Stimulated activated effector memory CD8-positive, alpha-beta T cell treated with anti-CD3 and anti-CD28 coated beads, Interleukin-12 subunit alpha, Interleukin-12 subunit beta, amount 100 ng/mL, for 72 hours (primary cell): ENCODE measurements at regions not wholly inside any gene's neighbourhood (a gene's known extent, or its start where the extent isn't known, plus 50 kb on each side); places are given as distances from the start of the nearest gene placed in this dataset.
A peak's percentile ranks its signal among the peaks of the same experiment; 100 is the strongest.

Source experiments
- ATAC-seq: fragments of 150-1000 bp; cut with Tn5 transposase; 2 replicates; pipeline ENCODE4 v1.10.0; 2021
- DNase-seq, 2 donors: peaks; one replicate each; pipeline ENCODE4 v3.0.0; 2021 to 2022; ENCODE audit warnings: low spot score in 2 of 2
- H3K27ac Mint-ChIP-seq: one replicate; pipeline ENCODE4 v1.8.0; 2022; ENCODE audit warnings: mild to moderate bottlenecking, mixed read lengths
- H3K36me3 Mint-ChIP-seq: one replicate; pipeline ENCODE4 v1.8.0; 2022; ENCODE audit warnings: mild to moderate bottlenecking, mixed read lengths
- H3K4me1 Mint-ChIP-seq: one replicate; pipeline ENCODE4 v1.8.0; 2022; ENCODE audit warnings: mixed read lengths
- H3K4me3 Mint-ChIP-seq: one replicate; pipeline ENCODE4 v1.8.0; 2022; ENCODE audit warnings: mild to moderate bottlenecking, mixed read lengths
- H3K9me3 Mint-ChIP-seq: one replicate; pipeline ENCODE4 v1.8.0; 2022; ENCODE audit warnings: mixed read lengths

DNA sequence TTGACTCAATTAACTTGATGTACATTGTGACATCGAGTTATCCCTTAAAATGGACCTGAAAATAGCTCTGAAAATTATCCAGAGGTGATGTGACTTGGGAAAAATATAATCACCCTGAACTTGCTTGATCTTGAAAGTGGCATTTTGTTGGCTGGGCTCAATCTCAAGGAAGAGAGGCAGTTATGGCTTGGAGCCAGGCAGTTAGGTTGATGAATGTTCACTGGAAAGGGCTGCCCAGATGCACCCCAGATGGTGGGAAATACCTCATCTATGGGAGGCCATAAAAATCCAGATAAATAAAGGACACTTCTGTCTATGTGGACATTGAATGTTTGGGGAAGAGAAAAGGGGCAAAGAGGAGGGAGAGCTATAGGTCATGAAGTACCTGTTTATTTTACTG lies 55.7 kb upstream of the OR5AN1 start:
- DNase-seq, result no peak
- ATAC-seq, result no peak
- Mint-ChIP-seq H3K4me1 (no peaks in the 10 kb centered on the region), H3K4me3 (no peak overlapping the region), H3K9me3 (no peaks in the 10 kb centered on the region), H3K27ac (no peak overlapping the region), H3K36me3 (no peaks in the 10 kb centered on the region)

DNA sequence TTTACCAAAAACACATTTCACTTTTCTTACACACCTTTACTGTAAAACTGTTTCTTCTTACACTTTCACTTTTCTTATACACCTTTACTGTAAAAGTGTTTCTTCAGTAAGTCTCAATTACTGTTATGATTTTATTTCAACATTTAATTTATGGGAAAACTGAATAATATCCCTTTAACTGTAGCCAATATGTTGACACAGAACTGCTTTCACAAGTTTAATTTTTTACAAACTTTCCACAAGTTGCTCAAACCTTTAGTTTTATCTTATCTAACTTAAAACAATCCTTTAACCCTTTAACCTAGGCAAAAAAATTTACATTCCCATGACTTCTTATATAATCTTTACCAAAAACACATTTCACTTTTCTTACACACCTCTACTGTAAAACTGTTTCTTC lies 63.3 kb upstream of the OR5AN1 start:
- no peaks in the 10 kb centered on the region for H3K4me1 Mint-ChIP-seq
- H3K27ac Mint-ChIP-seq, result no peak overlapping the region
- no peaks in the 10 kb centered on the region for H3K36me3 Mint-ChIP-seq
- ATAC-seq (no peak), DNase-seq (no peak)
- H3K9me3 Mint-ChIP-seq, result no peaks in the 10 kb centered on the region
- H3K4me3 Mint-ChIP-seq, result no peak overlapping the region

DNA sequence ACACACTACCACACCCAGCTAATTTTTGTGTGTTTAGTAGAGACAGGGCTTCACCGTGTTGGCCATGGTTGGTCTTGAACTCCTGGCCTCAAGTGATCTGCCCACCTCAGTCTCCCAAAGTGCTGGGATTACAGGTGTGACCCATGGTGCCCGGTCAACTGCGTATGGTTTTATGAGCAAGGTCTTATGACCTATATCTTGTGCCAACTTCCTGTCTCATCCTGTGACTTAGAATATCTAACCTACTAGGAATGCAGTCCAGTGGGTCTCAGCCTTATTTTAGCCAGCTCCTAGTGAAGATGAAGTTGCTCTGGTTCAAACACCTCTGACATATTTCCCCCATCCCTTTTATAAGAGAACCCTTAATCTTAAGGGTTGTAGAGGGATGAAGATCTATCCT lies 66.1 kb upstream of the OR5AN1 start:
- ATAC-seq (no peak), DNase-seq (no peak)
- no peaks in the 10 kb centered on the region for H3K36me3 Mint-ChIP-seq
- no peaks in the 10 kb centered on the region for H3K4me1 Mint-ChIP-seq
- H3K27ac Mint-ChIP-seq, result no peak overlapping the region
- no peaks in the 10 kb centered on the region for H3K9me3 Mint-ChIP-seq
- H3K4me3 Mint-ChIP-seq, result no peak overlapping the region

DNA sequence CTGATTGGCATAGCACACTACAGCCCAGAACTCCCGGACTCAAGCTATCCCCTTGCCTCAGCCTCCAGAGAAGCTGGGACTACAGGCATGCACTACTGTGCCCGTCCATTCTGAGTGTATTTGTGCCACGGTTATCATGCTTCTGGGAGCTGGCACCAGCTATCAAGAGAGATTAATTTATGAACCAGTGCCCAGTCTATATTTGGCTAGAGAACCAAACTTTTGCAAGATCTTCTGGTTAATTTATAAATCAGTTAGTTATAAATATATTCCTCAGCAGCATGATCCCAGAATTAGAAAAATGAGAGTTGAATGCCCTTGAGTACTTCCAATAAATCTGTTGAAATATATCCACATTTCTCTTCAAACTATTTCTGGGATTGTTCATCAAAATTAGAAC lies 67.5 kb upstream of the OR5AN1 start:
- Mint-ChIP-seq H3K9me3 (no peaks in the 10 kb centered on the region), H3K27ac (no peak overlapping the region)

DNA sequence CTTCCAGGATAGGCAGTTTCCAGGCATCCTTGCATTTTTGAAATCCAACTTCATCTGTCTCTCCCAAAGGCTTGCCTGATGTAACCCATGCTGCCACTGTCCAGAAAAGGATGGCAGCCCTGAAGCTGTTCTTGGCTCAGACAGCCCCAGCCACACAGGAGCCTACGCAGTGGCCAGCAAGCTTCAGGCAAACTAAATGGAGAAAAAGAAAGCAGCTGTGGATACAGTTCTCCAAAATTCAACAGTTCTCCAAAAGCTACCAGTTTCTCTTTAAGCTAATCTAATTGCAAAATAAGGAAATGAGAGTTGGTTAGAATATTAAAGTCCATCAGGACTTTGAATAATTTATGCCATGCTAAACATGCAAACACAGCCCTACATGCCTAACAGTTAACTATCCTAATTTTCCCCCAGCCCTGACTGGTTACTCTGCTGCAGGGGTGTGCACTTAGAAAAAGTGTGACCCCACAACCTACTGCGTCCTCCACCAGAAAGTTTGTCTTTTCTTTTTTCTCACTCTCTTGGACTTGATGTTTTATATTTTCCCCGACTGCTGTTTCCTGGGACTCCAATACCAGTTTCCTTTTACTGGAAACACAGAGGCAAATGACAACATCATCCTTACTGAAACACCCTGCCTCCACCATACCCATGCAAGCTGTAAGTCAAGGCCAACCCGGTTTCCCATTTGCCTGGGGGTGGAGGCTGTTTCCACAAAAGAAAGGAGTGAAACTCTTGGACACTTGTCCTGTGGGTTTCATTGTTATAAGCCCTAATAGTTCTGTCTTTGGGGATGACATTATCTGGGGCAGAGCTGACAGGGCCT lies 69.1 kb upstream of the OR5AN1 start:
- H3K4me1 Mint-ChIP-seq, result peaks cover 4% of the 10 kb centered on the region
- H3K36me3 Mint-ChIP-seq, result no peaks in the 10 kb centered on the region
- H3K27ac Mint-ChIP-seq, result no peak overlapping the region
- DNase-seq (no peak), ATAC-seq (no peak)
- no peak overlapping the region for H3K4me3 Mint-ChIP-seq
- H3K9me3 Mint-ChIP-seq, result no peaks in the 10 kb centered on the region

More for the DNA sequence above, 67.5 kb upstream of the OR5AN1 start:
- no peak overlapping the region for H3K4me3 Mint-ChIP-seq
- DNase-seq (no peak), ATAC-seq (no peak)
- H3K36me3 Mint-ChIP-seq, result no peaks in the 10 kb centered on the region
- no peaks in the 10 kb centered on the region for H3K4me1 Mint-ChIP-seq

DNA sequence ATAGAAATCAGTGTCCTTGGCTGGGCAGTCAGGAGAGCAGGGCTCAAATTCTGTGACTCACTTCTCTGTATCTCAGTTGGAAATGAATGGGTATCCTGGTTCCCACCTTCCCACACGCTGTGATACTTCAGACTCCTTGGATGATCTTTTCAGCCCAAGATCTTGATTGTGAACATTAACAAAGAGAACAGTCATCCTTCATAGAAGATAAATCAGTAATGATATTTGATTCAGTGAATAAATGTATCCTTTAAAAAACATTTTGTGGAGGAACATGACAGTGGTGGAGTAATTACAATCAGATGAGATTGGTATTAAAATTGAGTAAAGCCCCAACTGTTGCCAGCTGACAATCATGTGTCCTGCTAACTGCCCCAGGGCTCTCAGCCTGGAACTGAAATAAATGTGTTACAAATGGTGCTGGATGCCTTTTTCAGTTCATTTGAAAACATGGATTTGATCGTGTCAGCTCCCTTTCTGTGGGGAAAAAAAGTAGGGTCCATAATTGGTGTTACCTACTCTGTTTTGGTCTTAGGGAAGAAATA lies 72.9 kb upstream of the OR5AN1 start:
- Mint-ChIP-seq H3K9me3 (no peaks in the 10 kb centered on the region), H3K27ac (no peak overlapping the region), H3K4me3 (no peak overlapping the region), H3K36me3 (no peaks in the 10 kb centered on the region), H3K4me1 (peaks cover 16% of the 10 kb centered on the region)
- ATAC-seq (no peak), DNase-seq (no peak)

DNA sequence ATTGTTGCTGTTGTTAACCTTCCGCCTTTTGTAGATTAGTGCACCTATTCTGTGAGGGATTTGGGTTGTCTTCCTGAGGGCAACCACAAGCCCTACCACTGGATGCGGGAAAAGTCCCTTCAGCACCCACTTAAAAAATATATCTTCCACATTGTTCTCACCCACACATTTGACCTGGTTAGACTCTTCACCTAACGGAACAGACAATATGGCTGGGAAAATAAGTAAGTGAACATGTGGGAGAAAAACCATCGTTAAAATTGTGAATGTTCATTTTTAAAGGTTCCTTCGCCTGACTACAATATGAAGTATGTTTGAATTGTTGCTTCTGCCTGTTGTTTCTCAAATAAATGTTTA lies 72.0 kb upstream of the MPEG1 start:
- Mint-ChIP-seq H3K9me3 (no peaks in the 10 kb centered on the region), H3K36me3 (no peaks in the 10 kb centered on the region), H3K4me1 (peaks cover 16% of the 10 kb centered on the region), H3K27ac (no peak overlapping the region), H3K4me3 (peak overlapping the region; percentile 46)
- DNase-seq (no peak), ATAC-seq (no peak)

DNA sequence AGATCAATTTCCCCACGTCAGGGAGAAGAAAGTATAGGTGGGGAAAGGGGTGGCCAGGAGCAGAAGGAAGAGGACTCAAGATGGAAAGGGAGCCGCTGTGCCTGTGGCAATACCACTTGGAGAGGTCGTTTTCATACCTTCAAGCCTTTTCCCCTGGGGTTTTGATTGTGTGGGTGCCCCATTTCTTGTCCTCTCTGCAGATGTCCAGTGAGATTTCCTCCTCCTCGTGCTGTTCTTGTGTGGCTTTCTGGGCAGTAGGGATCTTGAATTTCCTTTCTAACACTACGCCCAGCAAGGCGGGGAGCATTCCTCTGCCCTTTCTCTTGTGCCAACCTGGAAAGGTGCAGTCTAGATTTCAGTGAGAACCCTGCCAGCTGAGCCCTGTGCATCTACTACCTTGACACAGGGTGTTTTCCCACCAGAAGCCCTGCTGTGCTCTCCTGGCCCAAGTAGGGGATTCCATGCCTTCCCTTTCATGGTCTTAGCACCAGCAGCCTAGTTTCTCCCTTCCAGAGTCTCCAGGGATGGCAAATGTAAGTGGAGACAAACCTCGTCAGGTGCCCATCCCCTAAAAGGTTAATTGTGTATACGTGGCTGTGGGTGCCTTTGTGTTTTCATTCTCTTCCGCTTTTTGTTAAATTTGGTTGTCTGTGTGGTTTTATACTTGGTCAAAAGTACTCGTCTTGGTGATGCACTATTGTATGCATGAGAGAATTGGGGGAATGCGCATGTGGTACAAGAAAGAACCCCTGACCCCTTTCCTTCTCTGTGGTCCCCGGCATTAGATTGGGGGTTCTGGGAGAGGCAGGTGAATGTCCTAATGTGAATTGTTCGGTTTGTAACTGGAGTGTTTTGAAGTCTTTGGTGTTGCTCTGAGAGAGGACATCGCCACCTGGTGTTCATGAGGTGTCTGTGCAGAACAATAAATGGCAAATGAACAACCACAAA lies 71.4 kb upstream of the MPEG1 start:
- ATAC-seq (peak; percentile 62), DNase-seq (peak in 1 of 2 donors; percentile 63)
- peaks cover 16% of the 10 kb centered on the region for H3K4me1 Mint-ChIP-seq
- H3K4me3 Mint-ChIP-seq, result peak overlapping the region; percentile 46
- no peaks in the 10 kb centered on the region for H3K9me3 Mint-ChIP-seq
- no peaks in the 10 kb centered on the region for H3K36me3 Mint-ChIP-seq
- H3K27ac Mint-ChIP-seq, result no peak overlapping the region

DNA sequence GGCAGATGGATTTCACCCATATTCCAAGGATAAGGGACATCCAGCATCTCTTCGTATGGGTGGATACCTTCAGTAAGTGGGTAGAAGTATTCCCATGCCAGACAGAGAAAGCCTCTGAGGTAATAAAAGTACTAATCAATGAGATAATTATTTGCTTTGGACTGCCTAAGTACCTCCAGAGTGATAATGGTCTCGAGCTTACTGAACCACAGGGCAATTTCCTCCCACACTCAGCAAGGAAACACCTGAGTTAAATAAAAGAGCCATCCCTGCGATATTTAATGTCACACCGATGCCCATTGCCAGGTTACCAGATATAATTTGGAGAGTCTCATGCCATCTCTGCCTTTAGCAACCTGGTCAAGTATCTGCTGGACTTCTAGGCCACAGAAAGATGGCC lies 70.6 kb upstream of the MPEG1 start:
- Mint-ChIP-seq H3K36me3 (no peaks in the 10 kb centered on the region), H3K4me1 (peaks cover 16% of the 10 kb centered on the region), H3K27ac (no peak overlapping the region), H3K9me3 (no peaks in the 10 kb centered on the region), H3K4me3 (no peak overlapping the region)
- DNase-seq (peak in 1 of 2 donors; percentile 43), ATAC-seq (no peak)

DNA sequence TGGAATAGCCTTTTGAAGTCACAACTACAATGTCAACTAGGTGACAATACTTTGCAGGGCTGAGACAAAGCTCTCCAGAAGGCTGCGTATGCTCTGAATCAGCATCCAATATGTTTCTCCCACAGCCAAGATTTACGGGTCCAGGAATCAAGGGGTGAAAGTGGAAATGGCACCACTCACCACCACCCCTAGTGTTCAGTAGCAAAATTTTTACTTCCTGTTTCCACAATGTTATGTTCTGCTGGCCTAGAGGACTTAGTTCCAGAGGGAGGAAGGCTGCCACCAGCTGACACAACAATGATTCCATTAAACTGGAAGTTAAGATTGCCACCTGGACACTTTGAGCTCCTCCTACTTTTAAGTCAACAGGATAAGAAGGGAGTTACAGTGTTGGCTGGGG lies 68.5 kb upstream of the MPEG1 start:
- Mint-ChIP-seq H3K27ac (no peak overlapping the region), H3K36me3 (no peaks in the 10 kb centered on the region)
- no peak for ATAC-seq

DNA sequence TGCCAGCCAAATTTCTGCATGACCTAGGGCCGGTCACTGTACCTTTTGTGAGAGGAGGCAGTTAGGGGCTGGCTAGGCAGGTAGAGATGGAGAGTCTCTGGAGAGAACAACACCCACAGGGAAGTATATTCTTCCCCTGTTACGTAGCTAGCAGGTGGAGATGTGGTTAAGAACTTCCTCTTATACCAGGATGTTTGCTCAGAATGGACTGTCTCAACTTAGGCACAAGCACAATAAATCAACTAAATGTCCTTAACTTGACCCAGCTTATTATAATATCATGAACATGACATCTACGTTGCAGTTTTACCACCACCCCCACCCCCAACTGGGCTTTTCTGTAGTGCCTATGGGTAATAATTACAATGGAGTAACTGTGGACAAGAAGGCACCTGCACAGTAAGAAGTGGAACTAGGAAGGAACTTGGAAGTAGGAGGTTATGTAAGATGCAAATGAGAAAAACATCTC lies 60.7 kb upstream of the MPEG1 start:
- DNase-seq (no peak), ATAC-seq (peak; percentile 35)
- H3K4me1 Mint-ChIP-seq, result peaks cover 11% of the 10 kb centered on the region
- no peaks in the 10 kb centered on the region for H3K9me3 Mint-ChIP-seq
- no peaks in the 10 kb centered on the region for H3K36me3 Mint-ChIP-seq
- no peak overlapping the region for H3K4me3 Mint-ChIP-seq
- H3K27ac Mint-ChIP-seq, result peak overlapping the region; percentile 18

More for the DNA sequence above, 68.5 kb upstream of the MPEG1 start:
- Mint-ChIP-seq H3K4me3 (no peak overlapping the region), H3K9me3 (no peaks in the 10 kb centered on the region), H3K4me1 (peaks cover 16% of the 10 kb centered on the region)
- peak in 1 of 2 donors; percentile 28 for DNase-seq

DNA sequence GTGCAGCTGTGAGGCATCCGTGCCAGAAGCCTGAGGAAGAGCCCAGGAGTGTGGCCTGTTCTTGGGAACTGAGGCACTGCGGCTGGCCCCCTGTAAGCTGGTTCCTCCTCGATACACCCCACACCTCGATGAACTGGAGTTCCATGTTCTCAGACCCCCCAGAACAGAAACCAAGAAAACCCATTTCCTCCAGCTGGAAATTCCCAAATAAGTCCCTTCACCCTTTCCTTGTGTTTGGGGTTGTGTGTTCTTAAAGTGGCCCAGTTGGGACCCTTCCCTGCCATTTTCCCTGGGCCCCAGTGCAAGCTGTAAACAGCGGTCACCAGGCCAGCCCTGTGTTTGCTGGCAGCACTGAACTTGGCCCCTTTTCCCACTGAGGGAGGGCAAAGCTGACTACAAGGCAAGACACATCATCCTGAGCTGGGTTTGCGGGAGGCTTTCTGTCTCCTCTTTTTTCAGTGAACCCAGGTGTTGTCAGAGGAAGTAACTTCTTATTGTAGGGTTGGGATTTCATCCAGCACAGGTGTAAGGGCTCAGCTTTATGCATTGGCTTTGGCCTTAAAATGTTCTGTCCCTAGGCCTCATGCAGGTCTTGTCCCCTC lies 60.1 kb upstream of the MPEG1 start:
- peak overlapping the region; percentile 18 for H3K27ac Mint-ChIP-seq
- H3K9me3 Mint-ChIP-seq, result no peaks in the 10 kb centered on the region
- H3K4me3 Mint-ChIP-seq, result no peak overlapping the region
- DNase-seq (no peak), ATAC-seq (peak; percentile 6)
- no peaks in the 10 kb centered on the region for H3K36me3 Mint-ChIP-seq
- H3K4me1 Mint-ChIP-seq, result peaks cover 11% of the 10 kb centered on the region

DNA sequence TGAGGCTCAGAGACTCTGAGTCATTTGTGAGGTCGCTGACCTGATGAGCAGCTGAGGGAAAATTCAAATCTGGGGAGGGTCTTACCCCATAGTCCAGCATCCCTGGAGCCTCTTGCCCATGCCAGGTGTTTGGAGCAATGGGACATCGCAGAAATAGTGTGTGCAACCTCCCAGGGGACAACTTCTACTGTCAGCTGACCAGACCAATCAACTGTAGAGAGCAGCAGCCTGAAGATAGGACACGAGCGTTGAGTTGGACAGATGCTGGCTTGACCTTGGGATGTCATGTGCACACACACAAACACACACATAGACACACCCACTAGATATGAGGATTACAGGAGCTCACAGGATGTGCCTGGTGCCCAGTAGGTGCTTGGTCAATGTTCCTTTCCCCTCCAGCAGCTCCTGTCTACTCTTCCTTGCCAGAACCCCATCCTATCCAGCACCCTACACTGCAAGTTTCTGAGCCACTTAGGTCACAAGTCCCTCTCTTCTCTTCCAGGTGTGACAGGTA lies 59.1 kb upstream of the MPEG1 start:
- no peak for DNase-seq
- ATAC-seq, result no peak
- H3K36me3 Mint-ChIP-seq, result no peaks in the 10 kb centered on the region
- H3K4me3 Mint-ChIP-seq, result no peak overlapping the region
- H3K27ac Mint-ChIP-seq, result no peak overlapping the region
- H3K4me1 Mint-ChIP-seq, result peaks cover 11% of the 10 kb centered on the region
- no peaks in the 10 kb centered on the region for H3K9me3 Mint-ChIP-seq

DNA sequence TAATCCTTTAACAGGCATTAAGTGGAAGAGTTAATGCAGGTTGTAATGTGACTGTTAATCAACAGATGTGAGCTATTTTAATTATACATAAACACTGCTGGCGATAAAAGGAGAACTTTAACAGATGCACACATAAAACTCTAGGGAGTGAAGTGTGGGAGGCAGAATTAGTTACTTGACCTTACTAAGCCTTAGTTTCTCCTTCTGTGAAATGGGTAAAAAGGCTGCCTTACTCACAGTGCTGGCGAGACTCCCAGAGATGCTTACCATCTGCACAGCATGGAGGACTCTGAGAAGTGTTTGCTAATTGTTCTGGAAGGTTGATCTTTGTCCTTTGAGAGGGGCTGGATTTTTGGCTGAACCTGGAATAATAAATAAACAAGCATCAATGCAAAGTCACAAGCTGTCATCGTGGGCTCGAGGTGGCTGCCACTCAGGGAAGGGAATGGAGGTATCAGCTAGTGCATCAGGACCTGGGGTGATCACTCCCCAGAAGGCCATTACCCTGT lies 58.6 kb upstream of the MPEG1 start:
- Mint-ChIP-seq H3K4me3 (no peak overlapping the region), H3K9me3 (no peaks in the 10 kb centered on the region), H3K27ac (no peak overlapping the region), H3K36me3 (no peaks in the 10 kb centered on the region), H3K4me1 (peaks cover 11% of the 10 kb centered on the region)
- no peak for DNase-seq
- no peak for ATAC-seq
